ENCODE measurements at regions not wholly inside any gene's neighbourhood (a gene's known extent, or its start where the extent isn't known, plus 50 kb on each side); places are given as distances from the start of the nearest gene placed in this dataset.

DNA sequence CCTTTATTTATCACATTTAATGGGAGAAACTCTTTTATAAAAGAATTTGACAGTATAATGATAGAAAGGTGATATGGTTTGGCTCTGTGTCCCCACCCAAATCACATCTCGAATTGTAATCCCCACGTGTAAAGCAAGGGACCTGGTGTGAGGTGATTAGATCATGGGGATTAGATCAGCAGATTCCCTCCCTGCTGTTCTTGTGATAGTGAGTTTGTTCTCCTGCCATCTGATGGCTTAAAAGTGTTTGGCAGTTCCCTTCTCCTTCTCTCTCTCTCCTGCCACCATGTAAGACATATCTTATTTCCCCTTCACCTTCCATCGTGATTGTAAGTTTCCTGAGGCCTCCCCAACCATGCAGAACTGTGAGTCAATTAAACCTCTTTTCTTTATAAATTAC lies 1110.3 kb downstream of the FLRT2 start:
- DNase-seq (ENCODE audit: low read depth in 1 of 2, low spot score in 1 of 2), result no peak
- Histone ChIP-seq H3K9me3 (ENCODE audit: low read depth) (no peaks in the 10 kb centered on the region), H3K27ac (no peak overlapping the region), H3K4me1 (ENCODE audit: low read depth) (no peaks in the 10 kb centered on the region), H3K27me3 (no peaks in the 10 kb centered on the region), H3K36me3 (no peaks in the 10 kb centered on the region), H3K4me3 (no peak overlapping the region)
- TF ChIP-seq, protein P1, sequence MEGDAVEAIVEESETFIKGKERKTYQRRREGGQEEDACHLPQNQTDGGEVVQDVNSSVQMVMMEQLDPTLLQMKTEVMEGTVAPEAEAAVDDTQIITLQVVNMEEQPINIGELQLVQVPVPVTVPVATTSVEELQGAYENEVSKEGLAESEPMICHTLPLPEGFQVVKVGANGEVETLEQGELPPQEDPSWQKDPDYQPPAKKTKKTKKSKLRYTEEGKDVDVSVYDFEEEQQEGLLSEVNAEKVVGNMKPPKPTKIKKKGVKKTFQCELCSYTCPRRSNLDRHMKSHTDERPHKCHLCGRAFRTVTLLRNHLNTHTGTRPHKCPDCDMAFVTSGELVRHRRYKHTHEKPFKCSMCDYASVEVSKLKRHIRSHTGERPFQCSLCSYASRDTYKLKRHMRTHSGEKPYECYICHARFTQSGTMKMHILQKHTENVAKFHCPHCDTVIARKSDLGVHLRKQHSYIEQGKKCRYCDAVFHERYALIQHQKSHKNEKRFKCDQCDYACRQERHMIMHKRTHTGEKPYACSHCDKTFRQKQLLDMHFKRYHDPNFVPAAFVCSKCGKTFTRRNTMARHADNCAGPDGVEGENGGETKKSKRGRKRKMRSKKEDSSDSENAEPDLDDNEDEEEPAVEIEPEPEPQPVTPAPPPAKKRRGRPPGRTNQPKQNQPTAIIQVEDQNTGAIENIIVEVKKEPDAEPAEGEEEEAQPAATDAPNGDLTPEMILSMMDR (IDR thresholded peaks at IDR 0.05; ENCODE audit: low read depth, low read length), result no peak

DNA sequence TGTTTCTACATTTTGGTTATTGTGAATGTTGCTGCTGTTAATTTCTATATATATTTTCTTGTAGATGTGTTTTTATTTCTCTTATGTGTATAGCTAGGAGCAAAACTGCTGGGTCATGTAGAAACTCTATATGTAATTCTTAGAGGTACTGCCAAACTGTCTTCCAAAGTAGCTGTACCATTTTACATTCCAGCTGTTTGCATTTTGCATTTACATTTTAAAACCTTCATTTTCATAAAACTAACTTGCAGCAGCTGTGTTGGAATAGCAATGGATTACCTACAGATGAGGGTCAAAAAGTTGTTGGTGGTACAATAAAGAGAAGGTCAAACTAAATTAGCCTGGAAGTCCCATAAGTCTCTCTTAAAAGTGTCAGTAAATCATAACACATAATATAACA lies 1109.7 kb downstream of the FLRT2 start:
- no peaks in the 10 kb centered on the region for H3K4me1 ChIP-seq (ENCODE audit: low read depth)
- H3K36me3 ChIP-seq, result no peaks in the 10 kb centered on the region
- TF ChIP-seq, protein P1 (IDR thresholded peaks at IDR 0.05; ENCODE audit: low read depth, low read length), result no peak
- H3K4me3 ChIP-seq, result no peak overlapping the region
- DNase-seq (ENCODE audit: low read depth in 1 of 2, low spot score in 1 of 2), result no peak
- no peaks in the 10 kb centered on the region for H3K27me3 ChIP-seq
- H3K27ac ChIP-seq, result no peak overlapping the region
- no peaks in the 10 kb centered on the region for H3K9me3 ChIP-seq (ENCODE audit: low read depth)

DNA sequence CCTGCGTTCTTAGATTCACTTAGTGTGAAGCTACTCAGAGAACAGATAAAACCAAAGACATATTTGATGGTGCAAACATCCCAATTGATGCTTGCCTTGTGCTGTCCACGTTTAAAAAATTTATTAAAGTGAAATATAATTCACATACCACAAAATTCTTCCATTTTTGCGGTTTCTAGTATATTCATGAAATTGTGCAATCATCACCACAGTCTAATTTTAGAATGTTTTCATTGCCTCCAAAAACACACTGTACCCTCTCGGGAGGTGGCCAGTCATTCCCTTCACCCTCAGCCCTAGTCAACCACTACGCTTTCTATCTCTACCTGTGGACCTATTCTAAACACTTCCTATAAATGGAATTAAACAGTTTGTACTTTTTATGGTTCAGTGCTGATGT lies 1109.2 kb downstream of the FLRT2 start:
- H3K36me3 ChIP-seq, result no peaks in the 10 kb centered on the region
- TF ChIP-seq, protein P1 (IDR thresholded peaks at IDR 0.05; ENCODE audit: low read depth, low read length), result no peak
- no peaks in the 10 kb centered on the region for H3K27me3 ChIP-seq
- no peaks in the 10 kb centered on the region for H3K9me3 ChIP-seq (ENCODE audit: low read depth)
- no peaks in the 10 kb centered on the region for H3K4me1 ChIP-seq (ENCODE audit: low read depth)
- no peak for DNase-seq (ENCODE audit: low read depth in 1 of 2, low spot score in 1 of 2)
- no peak overlapping the region for H3K27ac ChIP-seq
- H3K4me3 ChIP-seq, result no peak overlapping the region

DNA sequence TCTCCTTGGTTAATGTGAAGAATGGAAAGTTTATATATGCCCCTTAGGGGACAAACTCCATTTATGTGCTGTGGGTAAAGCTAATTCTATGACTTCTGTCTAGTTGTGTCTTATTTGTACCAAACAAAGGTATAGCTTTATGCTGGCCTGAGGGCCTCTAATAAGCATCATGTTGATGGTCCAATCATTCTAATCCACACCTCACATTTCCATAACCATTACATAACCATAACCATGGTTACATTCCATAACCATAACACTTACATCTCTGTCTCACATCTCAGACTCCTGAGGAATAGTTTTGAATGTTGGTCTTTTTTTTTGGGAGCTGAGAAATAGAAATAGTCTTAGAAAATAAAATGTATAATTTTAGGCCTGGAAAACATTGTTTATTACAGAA lies 1097.1 kb downstream of the FLRT2 start:
- no peak for DNase-seq (ENCODE audit: low read depth in 1 of 2, low spot score in 1 of 2)
- no peak overlapping the region for H3K4me3 ChIP-seq

DNA sequence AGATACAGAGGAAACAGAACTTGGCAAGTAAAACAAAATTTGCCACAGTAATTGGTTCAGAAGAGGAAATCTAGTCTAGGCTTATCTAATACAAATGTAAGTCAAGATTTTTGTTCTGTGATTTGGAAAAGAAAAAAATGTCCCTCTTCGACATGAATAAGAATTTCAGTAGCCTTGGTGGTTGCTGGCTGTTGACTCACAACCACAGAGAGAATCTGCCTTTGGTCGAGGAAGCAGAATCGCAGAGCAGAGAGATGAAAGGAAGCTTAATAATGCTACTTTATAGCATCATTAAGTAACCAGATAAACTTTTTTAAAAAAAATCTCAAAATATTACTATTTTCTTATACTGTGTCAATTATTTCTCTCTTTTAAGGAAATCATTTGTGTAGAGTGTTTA lies 1096.6 kb downstream of the FLRT2 start:
- TF ChIP-seq, protein P1 (IDR thresholded peaks at IDR 0.05; ENCODE audit: low read depth, low read length), result no peak
- Histone ChIP-seq H3K9me3 (ENCODE audit: low read depth) (no peaks in the 10 kb centered on the region), H3K36me3 (no peaks in the 10 kb centered on the region), H3K4me1 (ENCODE audit: low read depth) (no peaks in the 10 kb centered on the region), H3K4me3 (no peak overlapping the region), H3K27me3 (no peaks in the 10 kb centered on the region), H3K27ac (no peak overlapping the region)
- no peak for DNase-seq (ENCODE audit: low read depth in 1 of 2, low spot score in 1 of 2)

More for the DNA sequence above, 1097.1 kb downstream of the FLRT2 start:
- H3K4me1 ChIP-seq (ENCODE audit: low read depth), result no peaks in the 10 kb centered on the region
- H3K36me3 ChIP-seq, result no peaks in the 10 kb centered on the region
- H3K9me3 ChIP-seq (ENCODE audit: low read depth), result no peaks in the 10 kb centered on the region
- H3K27me3 ChIP-seq, result no peaks in the 10 kb centered on the region
- H3K27ac ChIP-seq, result no peak overlapping the region
- TF ChIP-seq, protein P1 (IDR thresholded peaks at IDR 0.05; ENCODE audit: low read depth, low read length), result no peak

DNA sequence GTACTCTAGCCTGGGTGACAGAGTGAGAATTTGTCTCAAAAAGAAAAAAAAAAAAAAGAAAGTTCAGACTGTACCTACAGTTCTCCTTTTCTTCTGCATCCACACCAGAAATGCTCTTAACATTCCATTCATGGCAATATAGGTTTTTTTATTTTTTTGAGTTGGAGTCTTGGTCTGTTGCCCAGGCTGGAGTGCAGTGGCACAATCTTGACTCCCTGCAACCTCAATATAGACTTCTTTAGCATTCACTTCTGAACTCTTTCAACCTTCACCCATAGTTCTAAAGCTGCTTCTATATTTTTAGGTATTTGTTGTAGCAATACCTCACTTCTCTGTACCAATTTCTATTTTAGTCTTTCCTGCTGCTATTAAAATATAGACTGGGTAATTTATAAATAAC lies 1095.7 kb downstream of the FLRT2 start:
- TF ChIP-seq, protein P1 (IDR thresholded peaks at IDR 0.05; ENCODE audit: low read depth, low read length), result no peak
- no peak overlapping the region for H3K4me3 ChIP-seq
- DNase-seq (ENCODE audit: low read depth in 1 of 2, low spot score in 1 of 2), result no peak

More for the DNA sequence above, 1095.7 kb downstream of the FLRT2 start:
- Histone ChIP-seq H3K9me3 (ENCODE audit: low read depth) (no peaks in the 10 kb centered on the region), H3K27ac (no peak overlapping the region), H3K36me3 (no peaks in the 10 kb centered on the region), H3K4me1 (ENCODE audit: low read depth) (no peaks in the 10 kb centered on the region), H3K27me3 (no peaks in the 10 kb centered on the region)
